GM12864 (cell line): ENCODE measurements at regions not wholly inside any gene's neighbourhood (a gene's known extent, or its start where the extent isn't known, plus 50 kb on each side); places are given as distances from the start of the nearest gene placed in this dataset.

ENCODE experiments used
- DNase-seq: peaks from one replicate; pipeline ENCODE4 v3.0.0-alpha.2; 2011; ENCODE audit warnings: low read depth
- H3K4me3 ChIP-seq: 2 replicates; pipeline ENCODE4 v1.5.1; 2011; ENCODE audit warnings: mild to moderate bottlenecking, low read depth, low read length, control low read depth
- TF ChIP-seq, protein P1 (sequence below): IDR thresholded peaks from 2 replicates; pipeline ENCODE4 v1.5.1; 2011; ENCODE audit warnings: low read depth, mild to moderate bottlenecking, moderate library complexity, low read length, control low read depth, inconsistent platforms; ENCODE audit errors: missing control alignments

DNA sequence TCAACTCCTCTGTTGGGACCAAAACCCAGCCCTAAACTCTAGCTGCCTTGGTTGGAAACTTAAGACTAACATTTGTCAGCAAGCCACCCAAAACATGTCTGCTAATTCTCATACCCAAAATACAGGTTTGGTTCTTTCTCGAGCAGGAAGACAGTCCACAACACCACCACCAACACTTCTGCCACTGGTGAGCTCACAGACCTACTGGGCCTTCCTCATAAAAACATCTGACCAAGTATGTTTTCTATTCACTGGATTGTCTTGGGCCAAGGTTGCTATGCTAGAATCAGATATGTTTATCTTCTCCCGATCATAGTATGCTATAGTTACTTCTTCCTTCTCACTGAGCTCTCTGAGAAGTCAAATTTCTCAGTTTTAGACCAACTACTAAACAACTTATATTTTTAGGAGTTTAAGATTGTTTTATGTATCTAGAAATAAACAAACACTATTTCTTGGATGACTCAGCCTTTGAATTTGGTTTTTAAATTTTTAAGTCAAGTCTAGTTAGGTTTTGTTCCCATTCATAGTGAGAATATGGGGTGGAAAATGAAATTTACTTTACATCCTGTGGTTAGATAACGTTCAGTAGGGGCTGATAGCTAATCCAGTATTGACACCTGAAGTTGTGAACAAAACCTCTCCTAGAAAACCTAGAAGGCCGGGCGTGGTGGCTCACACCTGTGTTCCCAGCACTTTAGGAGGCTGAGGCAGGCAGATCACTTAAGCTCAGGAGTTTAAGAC, 360.5 kb downstream of the RSL24D1 start:
- H3K4me3 ChIP-seq = no peak overlapping the region
- TF ChIP-seq, protein P1, sequence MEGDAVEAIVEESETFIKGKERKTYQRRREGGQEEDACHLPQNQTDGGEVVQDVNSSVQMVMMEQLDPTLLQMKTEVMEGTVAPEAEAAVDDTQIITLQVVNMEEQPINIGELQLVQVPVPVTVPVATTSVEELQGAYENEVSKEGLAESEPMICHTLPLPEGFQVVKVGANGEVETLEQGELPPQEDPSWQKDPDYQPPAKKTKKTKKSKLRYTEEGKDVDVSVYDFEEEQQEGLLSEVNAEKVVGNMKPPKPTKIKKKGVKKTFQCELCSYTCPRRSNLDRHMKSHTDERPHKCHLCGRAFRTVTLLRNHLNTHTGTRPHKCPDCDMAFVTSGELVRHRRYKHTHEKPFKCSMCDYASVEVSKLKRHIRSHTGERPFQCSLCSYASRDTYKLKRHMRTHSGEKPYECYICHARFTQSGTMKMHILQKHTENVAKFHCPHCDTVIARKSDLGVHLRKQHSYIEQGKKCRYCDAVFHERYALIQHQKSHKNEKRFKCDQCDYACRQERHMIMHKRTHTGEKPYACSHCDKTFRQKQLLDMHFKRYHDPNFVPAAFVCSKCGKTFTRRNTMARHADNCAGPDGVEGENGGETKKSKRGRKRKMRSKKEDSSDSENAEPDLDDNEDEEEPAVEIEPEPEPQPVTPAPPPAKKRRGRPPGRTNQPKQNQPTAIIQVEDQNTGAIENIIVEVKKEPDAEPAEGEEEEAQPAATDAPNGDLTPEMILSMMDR = no peak
- DNase-seq = no peak

DNA sequence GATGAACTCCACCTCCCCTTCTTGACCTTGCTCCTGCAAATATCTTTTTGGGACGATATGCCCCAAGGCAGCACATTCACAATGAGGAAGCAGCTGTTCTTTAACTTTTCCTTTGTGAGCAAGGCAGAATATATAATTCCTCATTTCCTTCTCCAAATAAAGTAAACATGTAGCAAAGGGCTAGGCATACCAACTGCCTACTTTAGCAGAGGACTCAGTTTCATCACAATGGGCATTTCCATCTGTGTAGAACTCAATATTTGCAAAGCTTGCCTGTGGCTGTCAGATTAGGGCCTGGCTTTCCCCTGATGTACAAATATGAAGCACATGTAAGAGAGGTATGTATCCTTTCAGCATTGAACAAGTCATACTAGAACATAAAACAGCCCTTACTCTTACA, 366.9 kb downstream of the RSL24D1 start:
- DNase-seq = no peak
- TF ChIP-seq, protein P1 = no peak
- H3K4me3 ChIP-seq = no peak overlapping the region

DNA sequence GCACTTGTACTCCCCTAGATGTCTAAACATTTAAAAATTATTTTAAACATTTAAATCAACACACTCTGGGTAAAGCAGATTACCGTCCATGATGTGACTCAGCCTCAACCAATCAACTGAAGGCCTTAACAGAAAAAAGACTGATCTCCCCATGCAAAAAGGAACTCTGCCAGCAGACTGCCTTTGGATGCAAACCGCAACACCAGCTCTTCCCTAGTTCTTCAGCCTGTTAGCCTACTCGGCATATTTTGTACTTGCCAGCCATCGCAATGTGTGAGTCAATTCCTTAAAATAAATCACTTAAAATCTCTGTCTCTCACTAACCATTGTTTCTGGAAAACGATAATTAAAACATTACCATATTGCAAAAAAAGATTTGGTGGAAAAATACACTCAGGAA, 375.9 kb downstream of the RSL24D1 start:
- DNase-seq = no peak
- H3K4me3 ChIP-seq = no peak overlapping the region
- TF ChIP-seq, protein P1 = no peak

DNA sequence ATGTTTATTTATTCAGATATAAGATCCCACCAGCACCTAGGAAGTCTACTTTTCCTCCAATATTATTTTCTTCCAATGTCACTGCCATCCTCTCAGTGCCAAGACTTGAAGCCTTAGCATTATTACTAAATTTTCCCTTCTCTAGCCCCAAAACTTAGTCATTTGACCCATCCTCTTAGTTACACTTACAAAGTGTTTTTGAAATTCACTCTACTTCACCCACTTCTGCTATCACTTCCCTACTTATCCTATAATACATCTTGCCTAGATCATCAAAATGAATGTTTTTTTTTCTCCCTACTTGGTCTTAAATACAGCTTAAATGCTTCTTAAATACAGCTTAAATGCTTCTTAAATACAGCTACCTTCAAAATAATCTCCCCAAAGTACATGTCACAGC, 376.6 kb downstream of the RSL24D1 start:
- H3K4me3 ChIP-seq = no peak overlapping the region
- TF ChIP-seq, protein P1 = no peak
- DNase-seq = no peak

DNA sequence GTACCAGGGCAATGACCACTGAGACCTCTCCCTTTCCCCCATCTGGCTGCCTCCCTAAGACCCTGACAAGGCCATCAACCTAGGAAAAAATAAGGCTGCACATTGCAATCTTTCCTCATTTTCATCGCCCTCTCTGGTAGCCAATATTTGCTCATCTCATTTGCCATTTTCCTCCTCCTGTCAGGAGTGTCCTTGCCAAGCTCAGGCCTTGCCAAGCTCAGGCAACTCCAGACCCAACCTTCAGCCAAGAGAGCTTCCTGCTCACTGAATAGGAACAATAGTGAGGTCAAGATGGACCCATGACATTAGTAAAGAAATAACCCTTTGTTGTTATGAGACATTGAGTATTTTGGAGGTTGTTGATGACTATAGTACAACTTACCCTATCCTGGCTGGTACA, 380.3 kb downstream of the RSL24D1 start:
- H3K4me3 ChIP-seq = no peak overlapping the region
- TF ChIP-seq, protein P1 = no peak
- no peak for DNase-seq

DNA sequence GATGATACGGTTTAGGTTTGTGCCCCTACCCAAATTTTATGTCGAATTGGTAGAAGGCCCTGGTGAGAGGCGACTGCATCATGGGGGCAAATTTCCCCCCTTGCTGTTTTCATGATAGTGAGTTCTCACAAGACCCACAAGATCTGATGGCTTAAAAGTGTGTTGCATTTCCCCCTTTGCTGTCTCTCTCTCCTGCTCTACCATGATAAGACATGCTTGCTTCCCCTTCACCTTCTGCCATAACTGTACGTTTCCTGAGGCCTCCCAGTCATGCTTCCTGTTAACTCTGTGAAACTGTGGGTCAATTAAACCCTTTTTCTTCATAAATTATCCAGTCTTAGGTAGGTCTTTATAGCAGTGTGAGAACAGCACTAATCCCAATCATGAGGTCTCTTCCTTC, 381.2 kb downstream of the RSL24D1 start:
- TF ChIP-seq, protein P1 = no peak
- no peak for DNase-seq
- no peak overlapping the region for H3K4me3 ChIP-seq

DNA sequence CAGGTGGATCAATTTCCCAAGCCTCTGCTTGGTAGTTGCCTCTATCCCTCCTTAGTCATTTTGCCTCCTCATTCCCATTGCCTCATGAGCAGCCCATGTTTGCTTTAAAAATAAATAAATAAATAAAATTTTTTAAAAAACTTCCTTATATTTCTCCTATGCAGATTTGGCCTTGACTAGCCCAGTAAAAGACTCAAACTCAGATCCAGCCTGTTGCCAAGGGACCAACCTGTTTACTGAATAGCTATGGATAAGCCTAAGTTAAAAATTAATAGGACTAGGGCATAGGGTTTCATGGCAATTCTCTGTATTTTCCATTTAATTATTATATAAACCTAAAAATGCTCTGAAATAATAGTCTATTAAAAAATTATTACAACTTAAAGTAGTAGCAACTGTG, 384.4 kb downstream of the RSL24D1 start:
- TF ChIP-seq, protein P1 = no peak

More for the DNA sequence above, 384.4 kb downstream of the RSL24D1 start:
- H3K4me3 ChIP-seq = no peak overlapping the region
- DNase-seq = no peak
